Epithelial cell of esophagus (primary cell): ENCODE measurements at regions not wholly inside any gene's neighbourhood (a gene's known extent, or its start where the extent isn't known, plus 50 kb on each side); places are given as distances from the start of the nearest gene placed in this dataset.

Experiments
- DNase-seq: peaks from one replicate; pipeline ENCODE4 v3.0.0; 2010; ENCODE audit warnings: low read depth
- H3K4me3 ChIP-seq: 2 replicates; pipeline ENCODE4 v1.5.1; 2011; ENCODE audit warnings: mild to moderate bottlenecking, low read length, control low read depth
- CTCF ChIP-seq: IDR thresholded peaks from 2 replicates; pipeline ENCODE4 v1.5.1; 2011; ENCODE audit warnings: low read depth, mild to moderate bottlenecking, low read length, control low read depth, inconsistent platforms; ENCODE audit not compliant: insufficient read depth; ENCODE audit errors: missing control alignments

- H3K4me3 ChIP-seq: no peak overlapping the region
- TF ChIP-seq CTCF: no peak
- DNase-seq: no peak
These were observed 274.5 kb downstream of the PRR16 start for GRCh38 chr5:120738568-120738967.

- TF ChIP-seq CTCF: no peak
These were observed 276.9 kb downstream of the PRR16 start for GRCh38 chr5:120740989-120741388.

DNA sequence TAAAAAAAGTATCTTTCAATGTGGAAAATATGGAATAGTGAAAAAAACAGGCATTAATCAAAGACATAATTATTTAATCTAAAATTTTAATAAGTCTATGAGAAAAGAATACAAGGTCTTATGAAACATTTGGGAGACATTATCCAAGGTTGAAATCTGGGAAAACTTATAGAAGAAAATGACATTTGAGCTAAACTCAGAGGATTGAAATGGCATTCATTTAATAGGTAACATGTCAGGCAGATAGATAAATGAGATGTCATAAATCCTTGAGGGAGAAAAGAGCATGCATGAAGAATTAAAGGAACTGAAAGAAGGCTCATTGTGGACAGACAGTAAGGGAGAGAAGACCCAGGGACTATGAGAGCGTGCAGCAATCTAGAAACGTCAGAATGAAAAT, 284.4 kb downstream of the PRR16 start:
- no peak overlapping the region for H3K4me3 ChIP-seq
- DNase-seq: no peak
- no peak for TF ChIP-seq CTCF

More at GRCh38 chr5:120740989-120741388, 276.9 kb downstream of the PRR16 start:
- no peak overlapping the region for H3K4me3 ChIP-seq
- DNase-seq: no peak

GRCh38 chr5:120749737-120750136, 285.6 kb downstream of the PRR16 start:
- no peak for DNase-seq
- no peak overlapping the region for H3K4me3 ChIP-seq
- TF ChIP-seq CTCF: no peak

- H3K4me3 ChIP-seq: no peak overlapping the region
- no peak for DNase-seq
- no peak for TF ChIP-seq CTCF
These were observed 295.5 kb downstream of the PRR16 start for GRCh38 chr5:120759587-120759986.

DNA sequence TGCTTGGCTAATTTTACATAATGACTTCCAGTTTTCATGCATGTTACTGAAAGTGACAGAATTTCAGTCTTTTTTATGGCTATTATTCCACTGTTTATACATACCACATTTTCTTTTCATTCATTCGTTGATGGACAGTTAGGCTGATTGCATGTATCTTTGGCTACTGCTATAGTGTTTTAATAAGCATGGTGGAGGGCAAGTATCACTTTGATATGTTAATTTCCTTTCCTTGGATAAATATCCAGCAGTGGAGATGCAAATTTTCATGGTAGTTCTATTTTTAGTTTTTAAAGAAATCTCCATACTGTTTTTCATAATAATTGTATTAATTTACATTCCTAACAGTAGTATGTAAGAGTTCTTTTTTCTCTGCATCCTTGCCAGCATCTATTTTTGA, 297.9 kb downstream of the PRR16 start:
- TF ChIP-seq CTCF: no peak
- no peak overlapping the region for H3K4me3 ChIP-seq
- DNase-seq: no peak

DNA sequence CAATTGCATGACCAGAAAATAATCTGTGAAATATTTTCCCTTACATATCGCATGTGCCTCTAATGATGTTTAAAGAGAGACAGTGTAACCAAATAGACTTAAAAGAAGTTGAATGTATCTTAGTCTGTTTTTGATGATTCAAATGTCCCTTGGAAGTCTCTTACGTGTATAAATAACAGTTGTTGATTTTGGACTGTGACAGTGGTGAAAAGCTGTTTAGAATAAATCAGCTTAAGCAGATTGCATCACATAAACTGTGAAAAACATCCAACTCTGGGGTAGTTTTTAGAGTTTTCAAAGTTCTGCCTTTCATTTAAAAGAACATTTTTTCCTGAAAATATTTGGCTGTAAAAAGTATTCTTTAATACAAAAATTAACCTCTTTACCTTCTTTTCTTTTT, 301.1 kb downstream of the PRR16 start:
- no peak for DNase-seq
- TF ChIP-seq CTCF: no peak
- H3K4me3 ChIP-seq: no peak overlapping the region
